Right lobe of liver (tissue), 6 donors: ENCODE measurements at regions not wholly inside any gene's neighbourhood (a gene's known extent, or its start where the extent isn't known, plus 50 kb on each side); places are given as distances from the start of the nearest gene placed in this dataset.

Source experiments
- ATAC-seq, 4 donors: fragments of 200-7000 bp; cut with Tn5 transposase; one replicate each; pipeline ENCODE4 v1.9.1; 2020; ENCODE audit warnings: mild to moderate bottlenecking in 4 of 4, moderate library complexity in 4 of 4
- DNase-seq, 3 donors: peaks; one replicate each; pipeline ENCODE4 v3.0.0-alpha.2; 2020
- H3K27ac ChIP-seq, 3 donors: fragments of 200-600 bp; one replicate each; pipeline ENCODE4 v1.8.0; 2022
- H3K27me3 ChIP-seq, 2 donors: fragments of 200-600 bp; one replicate each; pipeline ENCODE4 v1.8.0; 2022
- H3K36me3 ChIP-seq, 4 donors: fragments of 200-600 bp; sonication (generic) in 1 of 4; one replicate each; pipeline versions ENCODE4 v1.5.1 to v1.8.0; 2017 to 2022; ENCODE audit warnings: control low read depth in 1 of 4
- H3K4me1 ChIP-seq, 4 donors: fragments of 200-600 bp; sonication (generic) in 1 of 4; one replicate each; pipeline versions ENCODE4 v1.5.1 to v1.8.0; 2017 to 2022; ENCODE audit warnings: control low read depth in 1 of 4
- H3K4me3 ChIP-seq, 3 donors: fragments of 200-600 bp; one replicate each; pipeline ENCODE4 v1.8.0; 2022
- H3K9me3 ChIP-seq, 4 donors: fragments of 200-600 bp; sonication (generic) in 1 of 4; one replicate each; pipeline versions ENCODE4 v1.5.1 to v1.8.0; 2017 to 2022; ENCODE audit warnings: control low read depth in 1 of 4
- POLR2A ChIP-seq: fragments of 450-650 bp; IDR thresholded peaks from one replicate; pipeline ENCODE4 v1.6.1; 2017; ENCODE audit warnings: antibody characterized with exemption, mild to moderate bottlenecking
- WGBS: methylation state at CpG from one replicate; pipeline ENCODE4 v1.1.6; 2018; ENCODE audit warnings: low coverage, low lambda C conversion rate; ENCODE audit not compliant: insufficient coverage; ENCODE audit errors: missing lambda C conversion rate; 5-methylcytosine and 5-hydroxymethylcytosine counted together
- intact Hi-C, 2 donors: fragments of 100-400 bp; cut with DNase I; formaldehyde crosslinking; loops; one replicate each; pipeline versions ENCODE4 v1.11.2 to v1.14.1; 2022
- TF ChIP-seq, protein P1 (sequence below), 4 donors: fragments of 200-600 bp in 3 of 4; fragments of 450-650 bp in 1 of 4; IDR thresholded peaks; one replicate each; pipeline versions ENCODE4 v1.5.1 to v1.8.0; 2016 to 2022; ENCODE audit warnings: antibody characterized with exemption in 4 of 4, mild to moderate bottlenecking in 2 of 4
- donor health status: DM: no; HTN: yes; CAD: no.
- donor health status: DM: no; HTN: no; CAD: no.
- donor health status: DM: no; HTN: no; CAD: no.
- donor health status: DM: no; HTN: yes; CAD: no.
- donor health status: DM: no; HTN: yes; CAD: no.

DNA sequence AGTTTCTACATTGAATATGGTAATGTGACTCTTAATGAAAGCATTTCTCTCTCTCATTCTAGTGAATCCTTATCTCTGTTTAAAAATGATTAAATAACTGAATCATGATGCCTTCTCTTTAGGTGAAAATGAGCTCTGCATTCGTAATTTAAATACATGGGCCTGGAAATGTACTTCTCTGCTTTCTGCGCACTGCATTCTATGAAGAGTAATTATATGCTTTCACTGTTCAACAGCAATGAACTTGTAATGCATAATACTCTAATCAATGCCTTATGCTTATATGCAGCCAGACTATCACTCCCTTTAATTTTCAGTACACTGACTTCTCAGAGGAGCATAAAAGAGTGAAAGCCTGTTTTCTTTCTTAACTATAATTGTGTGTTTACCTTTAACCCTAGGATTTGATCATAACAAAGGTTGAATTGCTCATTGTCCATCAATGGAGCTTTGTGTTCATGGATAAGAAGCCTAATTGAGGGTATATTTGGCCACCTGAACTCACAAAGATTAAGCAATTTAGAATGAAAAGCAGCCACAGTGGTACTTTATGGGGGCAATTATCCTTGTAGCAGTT, 330.8 kb upstream of the PDZRN3 start:
- 61% methylated on average over 2 of the region's 2 CpGs for WGBS
- no peak overlapping the region for H3K4me3 ChIP-seq
- no peak for TF ChIP-seq POLR2A
- TF ChIP-seq, protein P1, sequence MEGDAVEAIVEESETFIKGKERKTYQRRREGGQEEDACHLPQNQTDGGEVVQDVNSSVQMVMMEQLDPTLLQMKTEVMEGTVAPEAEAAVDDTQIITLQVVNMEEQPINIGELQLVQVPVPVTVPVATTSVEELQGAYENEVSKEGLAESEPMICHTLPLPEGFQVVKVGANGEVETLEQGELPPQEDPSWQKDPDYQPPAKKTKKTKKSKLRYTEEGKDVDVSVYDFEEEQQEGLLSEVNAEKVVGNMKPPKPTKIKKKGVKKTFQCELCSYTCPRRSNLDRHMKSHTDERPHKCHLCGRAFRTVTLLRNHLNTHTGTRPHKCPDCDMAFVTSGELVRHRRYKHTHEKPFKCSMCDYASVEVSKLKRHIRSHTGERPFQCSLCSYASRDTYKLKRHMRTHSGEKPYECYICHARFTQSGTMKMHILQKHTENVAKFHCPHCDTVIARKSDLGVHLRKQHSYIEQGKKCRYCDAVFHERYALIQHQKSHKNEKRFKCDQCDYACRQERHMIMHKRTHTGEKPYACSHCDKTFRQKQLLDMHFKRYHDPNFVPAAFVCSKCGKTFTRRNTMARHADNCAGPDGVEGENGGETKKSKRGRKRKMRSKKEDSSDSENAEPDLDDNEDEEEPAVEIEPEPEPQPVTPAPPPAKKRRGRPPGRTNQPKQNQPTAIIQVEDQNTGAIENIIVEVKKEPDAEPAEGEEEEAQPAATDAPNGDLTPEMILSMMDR (IDR thresholded peaks at IDR 0.05) = no peak
- H3K4me1 ChIP-seq = no peaks in the 10 kb centered on the region
- no peak overlapping the region for H3K27ac ChIP-seq
- peaks cover 0 to 6% (median 0%) of the 10 kb centered on the region in 4 donors for H3K9me3 ChIP-seq
- DNase-seq (no peak), ATAC-seq (no peak)
- no peaks in the 10 kb centered on the region for H3K36me3 ChIP-seq
- H3K27me3 ChIP-seq = no peaks in the 10 kb centered on the region
- intact Hi-C loops = no loop called here

DNA sequence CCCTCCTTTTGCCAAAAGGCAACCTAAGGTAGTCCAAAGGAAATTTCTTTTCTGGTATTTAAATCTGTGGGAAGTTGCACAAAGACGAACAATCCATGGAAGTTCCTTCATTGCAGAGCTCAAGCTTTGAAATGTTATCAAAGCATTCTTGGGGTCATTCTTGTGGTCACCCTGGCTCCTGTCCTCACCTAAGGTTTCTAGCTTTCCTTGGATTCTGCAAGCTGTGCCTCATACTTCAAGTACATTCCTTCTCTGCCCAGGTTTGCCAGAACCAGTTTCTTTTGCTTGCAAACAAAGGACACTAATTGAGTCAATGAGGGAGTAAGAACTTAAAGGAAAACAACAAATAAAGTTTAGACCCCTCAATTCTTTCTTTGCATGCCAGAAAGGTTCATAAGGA, 329.8 kb upstream of the PDZRN3 start:
- DNase-seq (no peak), ATAC-seq (no peak)
- intact Hi-C loops = no loop called here
- Histone ChIP-seq H3K27ac (no peak overlapping the region), H3K27me3 (no peaks in the 10 kb centered on the region), H3K9me3 (peaks cover 0 to 1% (median 0%) of the 10 kb centered on the region in 4 donors), H3K4me3 (no peak overlapping the region), H3K36me3 (no peaks in the 10 kb centered on the region), H3K4me1 (no peaks in the 10 kb centered on the region)
- 50% methylated on average over 1 of the region's 1 CpG for WGBS
- TF ChIP-seq, protein P1 (IDR thresholded peaks at IDR 0.05) = no peak
- TF ChIP-seq POLR2A = no peak

GRCh38 chr3:73952781-73953180, 328.0 kb upstream of the PDZRN3 start:
- H3K9me3 ChIP-seq = no peaks in the 10 kb centered on the region
- no peak overlapping the region for H3K27ac ChIP-seq
- TF ChIP-seq POLR2A = no peak
- TF ChIP-seq, protein P1 (IDR thresholded peaks at IDR 0.05) = no peak
- no peaks in the 10 kb centered on the region for H3K36me3 ChIP-seq
- no peak overlapping the region for H3K4me3 ChIP-seq
- ATAC-seq (no peak), DNase-seq (no peak)
- H3K27me3 ChIP-seq = no peaks in the 10 kb centered on the region
- no peaks in the 10 kb centered on the region for H3K4me1 ChIP-seq
- intact Hi-C loops = no loop called here
- WGBS = 13% methylated on average over 1 of the region's 1 CpG

DNA sequence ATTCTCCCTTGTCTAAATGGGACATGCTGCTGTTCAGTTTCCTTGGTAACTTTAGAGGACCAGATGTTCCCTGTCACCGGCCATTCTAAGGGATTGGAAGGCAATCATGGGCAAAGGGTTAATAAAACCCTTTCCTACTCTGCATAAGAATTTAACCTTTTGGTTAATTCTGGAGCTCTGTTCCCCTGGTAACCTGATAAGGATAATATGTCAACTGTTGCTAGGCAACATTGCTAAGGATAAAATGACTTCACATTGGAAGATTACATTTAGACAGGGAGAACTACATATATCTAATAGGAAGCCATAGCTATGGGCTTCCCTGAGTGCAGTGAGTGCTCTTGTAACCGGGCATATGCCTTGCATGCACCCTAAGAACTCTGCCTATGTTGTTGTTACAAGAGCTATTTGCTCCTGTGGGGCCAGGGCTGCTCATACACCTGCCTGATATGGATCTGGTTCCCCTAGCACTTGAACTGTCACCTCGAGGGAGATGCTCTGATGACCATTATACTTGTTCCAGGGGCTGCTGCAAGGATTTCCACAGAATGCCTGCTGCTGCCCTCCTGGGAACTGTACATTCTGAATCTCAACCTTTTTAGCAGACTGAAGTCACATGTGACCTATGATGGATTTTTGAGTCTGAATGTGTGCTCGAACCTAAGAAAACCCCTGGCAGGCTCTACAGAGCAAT, 326.3 kb upstream of the PDZRN3 start:
- Histone ChIP-seq H3K36me3 (no peaks in the 10 kb centered on the region), H3K4me3 (no peak overlapping the region), H3K27me3 (no peaks in the 10 kb centered on the region), H3K9me3 (no peaks in the 10 kb centered on the region), H3K27ac (no peak overlapping the region), H3K4me1 (no peaks in the 10 kb centered on the region)
- WGBS = 45% methylated on average over 3 of the region's 4 CpGs
- intact Hi-C loops = no loop called here
- no peak for DNase-seq
- no peak for ATAC-seq
- TF ChIP-seq POLR2A = no peak
- TF ChIP-seq, protein P1 (IDR thresholded peaks at IDR 0.05) = no peak
